GM18868 (cell line): ENCODE measurements at regions not wholly inside any gene's neighbourhood (a gene's known extent, or its start where the extent isn't known, plus 50 kb on each side); places are given as distances from the start of the nearest gene placed in this dataset.
"Not testable (repeated sequence)": the region's sequence is repeated elsewhere in the genome, so short reads cannot be mapped to it uniquely, and the experiment has no call there.

ENCODE experiments used
- ATAC-seq: cut with Tn5 transposase; IDR thresholded peaks from one replicate; pipeline ENCODE4 v1.9.1; 2021; ENCODE audit warnings: mild to moderate bottlenecking, moderate library complexity; ENCODE audit not compliant: unreplicated experiment

DNA sequence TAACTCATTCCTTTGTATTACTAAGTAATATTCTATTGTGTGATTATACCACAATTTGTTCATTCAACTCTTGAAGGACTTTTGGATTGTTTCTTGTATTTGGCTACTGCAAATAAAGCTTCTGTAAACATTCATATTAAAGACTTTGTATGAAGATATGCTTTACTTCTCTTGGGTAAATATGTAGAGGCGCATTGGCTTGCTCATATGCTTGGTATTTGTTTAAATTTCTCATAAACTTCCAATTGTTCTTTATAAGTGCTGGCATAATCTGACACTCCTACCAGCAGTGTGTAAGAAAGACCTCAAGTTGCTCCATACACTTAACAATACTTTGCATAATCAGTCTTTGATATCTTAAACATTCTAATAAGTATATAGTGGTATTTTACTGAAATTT lies 792.8 kb upstream of the LRRTM1 start:
- no peak for ATAC-seq

DNA sequence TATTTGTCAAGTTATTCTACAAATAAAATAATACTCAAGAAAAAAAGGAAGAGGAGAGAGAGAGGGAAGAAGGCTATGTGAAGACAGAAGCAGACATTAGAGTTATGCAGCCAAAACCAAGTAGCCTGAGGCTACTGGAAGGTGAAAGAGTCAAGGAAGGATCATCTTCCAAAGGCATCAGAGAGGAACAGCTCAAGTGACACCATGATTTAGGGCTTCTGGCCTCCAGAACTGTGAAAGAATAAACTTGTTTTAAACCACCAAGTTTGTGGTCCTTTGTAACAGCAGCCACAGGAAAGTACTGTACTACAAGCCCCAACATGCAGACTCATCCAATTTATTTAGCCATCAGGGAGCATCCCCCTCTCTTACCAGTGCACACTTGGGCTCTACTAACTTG lies 788.5 kb upstream of the LRRTM1 start:
- ATAC-seq, result no peak

DNA sequence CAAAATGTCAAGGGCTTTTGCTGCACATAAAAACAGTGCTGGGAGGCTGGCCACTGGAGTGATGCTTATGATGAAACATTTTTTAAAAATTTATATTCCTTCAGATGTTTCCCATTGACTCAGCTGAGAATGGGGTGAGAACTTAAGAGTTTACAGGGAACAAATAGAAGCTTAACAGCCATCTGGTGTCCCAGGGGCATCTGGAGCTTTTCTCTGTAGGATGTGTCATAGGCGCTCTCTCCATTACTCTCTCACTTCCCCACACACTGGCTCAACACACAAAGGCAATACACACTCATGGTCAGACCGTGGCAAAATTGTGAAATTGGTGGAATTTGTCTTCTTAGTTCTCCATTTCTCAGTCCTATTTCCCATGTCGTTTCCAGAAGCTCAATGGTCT lies 783.1 kb upstream of the LRRTM1 start:
- ATAC-seq, result no peak

DNA sequence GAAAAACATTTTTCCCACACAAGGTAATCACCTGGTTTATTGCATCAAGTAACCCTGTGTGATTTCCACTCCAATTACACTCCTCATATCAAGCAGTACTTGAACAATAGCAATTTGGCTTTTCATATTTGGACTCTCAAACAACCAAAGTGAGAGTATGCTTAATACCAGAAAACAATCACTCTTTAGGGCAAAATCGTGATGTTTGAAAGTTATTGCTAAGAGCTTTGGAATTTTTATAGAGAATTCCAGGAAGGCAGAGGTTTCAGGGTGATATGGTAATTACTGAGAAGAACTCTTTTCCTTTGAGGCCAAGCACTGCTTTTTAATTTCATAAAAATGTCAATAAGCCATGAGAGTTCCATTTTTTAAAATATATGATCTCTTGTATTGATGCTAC lies 779.5 kb upstream of the LRRTM1 start:
- ATAC-seq, result no peak

DNA sequence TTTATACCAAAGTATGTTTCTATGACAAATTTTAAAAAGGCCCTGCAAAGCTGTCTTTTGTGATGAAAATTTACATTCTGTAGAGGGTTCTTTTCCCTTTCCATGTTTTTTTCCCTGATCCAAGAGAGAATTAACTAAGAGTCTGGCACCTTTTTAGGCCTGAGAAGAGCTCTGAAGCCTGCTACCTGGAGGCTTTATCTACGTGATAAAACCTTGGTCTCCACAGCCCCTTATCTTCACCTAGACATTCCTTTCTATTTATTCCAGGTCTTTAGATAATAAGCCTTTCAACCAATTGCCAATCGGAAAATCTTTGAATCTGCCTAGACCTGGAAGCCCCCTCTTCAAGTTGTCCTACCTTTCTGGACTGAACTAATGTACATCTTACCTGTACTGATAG lies 774.1 kb upstream of the LRRTM1 start:
- ATAC-seq, result no peak

DNA sequence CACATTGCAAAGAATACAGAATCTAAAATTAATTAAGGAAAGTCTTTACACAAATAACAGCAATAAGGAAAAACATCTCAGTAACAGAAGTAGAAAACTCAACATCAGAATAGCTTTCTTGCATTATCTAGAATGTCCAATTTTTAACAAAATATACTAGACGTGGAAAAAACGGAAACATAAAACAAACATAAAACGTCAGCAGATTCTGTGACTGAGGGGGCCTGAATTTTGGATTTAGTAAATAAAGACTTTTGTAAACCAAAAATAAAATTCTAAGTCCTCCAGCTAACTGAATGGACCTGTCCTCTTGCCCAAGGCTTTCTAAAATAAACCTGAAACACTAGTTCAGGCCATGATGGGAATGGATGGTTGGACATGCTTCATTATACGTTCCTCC lies 773.5 kb upstream of the LRRTM1 start:
- no peak for ATAC-seq

DNA sequence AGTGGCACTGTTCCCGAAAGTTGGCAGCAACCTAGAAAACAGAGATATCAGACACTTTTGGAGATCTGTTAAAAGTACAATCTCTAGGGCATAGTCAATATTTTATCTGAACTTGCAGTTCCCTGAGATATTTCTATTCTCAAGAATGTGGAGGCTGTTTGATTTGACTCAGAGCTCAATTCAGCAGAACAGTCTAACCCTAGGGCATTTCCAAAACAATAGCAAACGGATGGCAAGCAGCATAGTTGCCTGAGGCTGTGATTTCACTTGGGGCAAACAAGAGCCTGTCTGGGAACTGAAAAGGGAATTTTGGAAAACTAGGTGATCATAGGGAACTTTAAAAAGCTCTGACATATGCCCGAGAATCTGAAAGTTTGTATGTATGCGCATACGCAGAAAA lies 772.8 kb upstream of the LRRTM1 start:
- no peak for ATAC-seq

DNA sequence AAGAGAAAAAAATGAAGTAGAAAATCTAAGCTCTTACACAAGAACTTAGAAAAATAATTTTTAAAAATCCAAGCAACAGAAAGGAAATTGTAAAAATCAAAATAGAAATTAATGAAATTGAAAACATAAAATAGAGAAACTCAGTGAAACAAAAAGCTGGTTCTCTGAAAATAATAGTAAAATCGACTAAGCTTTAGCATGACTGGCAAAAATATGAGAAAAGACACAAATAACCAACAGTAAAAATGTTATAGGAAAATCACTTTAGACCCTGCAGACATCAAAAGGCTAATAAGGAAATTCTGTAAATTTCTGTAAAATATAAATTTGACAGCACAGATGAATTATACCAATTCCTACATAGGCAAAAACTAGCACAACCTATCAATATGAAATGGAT lies 768.9 kb upstream of the LRRTM1 start:
- ATAC-seq, result no peak

DNA sequence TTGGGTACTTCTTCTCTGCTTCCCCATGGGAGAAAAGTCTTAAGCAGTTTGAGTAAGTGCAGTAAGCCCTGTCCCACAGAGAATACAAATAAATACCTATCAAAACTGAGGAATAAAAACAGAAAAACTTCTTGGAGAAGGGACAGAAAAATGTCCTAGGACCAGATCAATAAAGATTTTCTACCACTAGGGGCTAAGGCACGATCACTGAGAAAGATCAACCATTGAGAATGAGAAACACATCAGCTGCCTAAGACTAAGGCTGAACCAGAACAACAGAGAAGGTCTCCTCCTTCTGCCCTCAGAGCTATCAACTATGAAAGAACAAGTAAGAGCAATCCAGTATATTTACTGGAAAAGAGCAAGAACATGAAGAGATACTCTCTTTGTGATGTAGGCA lies 763.6 kb upstream of the LRRTM1 start:
- ATAC-seq, result no peak

DNA sequence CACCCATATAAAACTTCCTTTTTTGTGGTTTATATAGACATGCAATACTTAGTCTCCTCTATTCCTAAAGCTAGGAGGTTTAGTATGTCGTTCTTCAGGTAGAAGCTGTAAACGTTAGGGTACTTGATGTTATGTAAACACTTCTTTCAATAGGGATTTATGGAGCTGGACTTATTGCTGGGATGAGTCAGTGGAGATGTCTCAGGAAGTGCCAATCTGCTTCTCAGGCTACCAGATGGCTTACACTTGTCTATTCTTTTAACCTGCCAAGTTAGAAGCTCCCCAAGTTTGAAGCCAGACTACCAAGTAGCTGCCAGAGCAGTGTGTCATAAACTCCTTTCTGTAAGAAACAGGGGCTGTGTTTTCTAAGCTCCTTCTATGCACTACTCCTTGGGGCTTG lies 756.5 kb upstream of the LRRTM1 start:
- ATAC-seq, result no peak

DNA sequence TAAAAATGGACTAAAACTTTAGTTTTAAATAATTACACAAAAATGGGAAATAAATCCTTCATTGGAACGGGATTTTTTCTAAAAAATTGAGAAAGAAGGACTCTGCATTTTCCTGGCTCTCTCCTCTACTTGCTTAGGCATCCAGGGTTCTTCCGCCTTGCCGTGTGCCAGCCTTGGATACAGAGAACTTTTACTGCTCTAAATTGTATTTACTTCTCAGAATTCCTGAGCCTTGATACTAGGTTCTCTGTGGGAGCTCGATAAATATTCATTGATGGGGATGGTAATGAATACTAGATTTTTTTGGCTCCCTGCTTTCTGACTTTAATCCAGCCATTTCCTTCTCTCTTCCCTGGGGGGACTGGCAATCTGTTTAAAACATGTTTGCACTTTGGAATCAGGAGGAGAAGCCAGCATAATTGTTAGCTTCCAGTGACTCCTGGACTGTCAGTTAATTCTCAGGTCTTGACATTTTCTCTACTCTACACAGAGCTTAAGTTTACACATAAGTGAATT lies 746.1 kb upstream of the LRRTM1 start:
- no peak for ATAC-seq

DNA sequence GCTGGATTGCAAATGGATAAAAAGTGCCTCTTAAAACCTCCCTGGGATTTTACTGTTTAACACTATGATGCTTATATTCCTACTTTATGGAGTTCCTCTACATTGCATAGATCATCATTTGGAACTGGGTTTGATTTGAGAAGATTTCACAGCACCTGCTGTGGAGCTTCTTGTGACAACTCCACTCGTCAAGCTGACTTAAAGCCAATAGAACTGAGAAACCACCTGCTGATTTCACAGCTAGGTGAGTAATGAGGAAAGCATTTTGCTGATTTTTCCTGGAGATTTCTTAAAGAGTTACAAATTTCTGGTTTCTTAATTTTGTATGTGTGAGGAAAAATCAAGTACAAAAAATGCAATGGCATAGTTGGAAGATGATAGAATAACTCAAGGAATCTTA lies 739.1 kb upstream of the LRRTM1 start:
- ATAC-seq, result no peak

DNA sequence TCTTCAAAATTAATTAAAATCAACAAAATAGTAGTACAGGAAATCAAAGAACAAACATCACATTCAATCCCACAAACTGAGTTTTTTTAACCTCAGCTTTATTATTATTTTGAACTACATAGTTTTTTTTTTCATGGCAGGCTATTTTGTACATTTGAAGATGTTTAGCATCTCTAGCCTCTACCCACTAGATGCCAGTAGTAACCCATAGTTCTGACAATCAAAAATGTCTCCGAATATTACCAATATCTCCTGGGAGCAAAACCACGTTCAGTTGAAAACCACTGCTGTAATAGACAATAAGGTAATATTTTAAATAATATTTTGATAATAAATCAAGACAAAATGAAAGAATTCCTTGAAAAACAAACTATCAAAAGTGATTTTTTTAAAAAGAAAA lies 702.6 kb upstream of the LRRTM1 start:
- no peak for ATAC-seq

DNA sequence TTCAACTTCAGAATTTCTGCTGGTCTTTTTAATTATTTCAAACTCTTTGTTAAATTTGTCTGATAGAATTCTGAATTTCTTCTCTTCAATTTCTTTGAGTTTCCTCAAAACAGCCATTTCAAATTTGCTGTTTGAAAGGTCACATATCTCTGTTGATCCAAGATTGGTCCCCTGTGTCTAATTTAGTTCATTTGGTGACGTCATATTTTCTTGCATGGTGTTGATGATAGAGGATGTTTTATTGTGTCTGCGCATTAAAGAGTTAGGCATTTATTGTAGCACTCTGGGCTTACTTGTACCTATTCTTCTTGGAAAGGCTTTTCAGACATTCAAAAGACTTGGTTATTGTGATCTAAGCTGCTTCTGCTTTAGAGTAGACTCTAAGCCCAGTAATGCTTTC lies 698.4 kb upstream of the LRRTM1 start:
- no peak for ATAC-seq

DNA sequence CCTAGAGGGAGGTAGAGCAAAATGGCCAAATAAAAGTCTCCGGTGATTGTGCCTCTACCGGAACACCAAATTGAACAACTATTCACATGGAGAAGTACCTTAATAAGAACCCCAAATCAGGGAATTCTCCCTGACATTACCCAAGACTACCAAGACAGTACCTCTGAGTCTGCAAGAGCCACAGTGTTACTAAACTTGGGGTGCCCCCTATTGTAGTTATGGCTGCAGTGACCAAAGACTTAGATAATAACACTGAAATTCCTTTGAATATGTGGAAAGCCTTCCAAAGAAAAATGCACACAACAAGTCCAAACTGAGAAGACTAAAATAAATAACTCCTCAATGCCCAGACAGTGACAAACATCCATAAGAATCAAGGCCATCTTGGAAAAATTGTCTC lies 682.9 kb upstream of the LRRTM1 start:
- no peak for ATAC-seq

DNA sequence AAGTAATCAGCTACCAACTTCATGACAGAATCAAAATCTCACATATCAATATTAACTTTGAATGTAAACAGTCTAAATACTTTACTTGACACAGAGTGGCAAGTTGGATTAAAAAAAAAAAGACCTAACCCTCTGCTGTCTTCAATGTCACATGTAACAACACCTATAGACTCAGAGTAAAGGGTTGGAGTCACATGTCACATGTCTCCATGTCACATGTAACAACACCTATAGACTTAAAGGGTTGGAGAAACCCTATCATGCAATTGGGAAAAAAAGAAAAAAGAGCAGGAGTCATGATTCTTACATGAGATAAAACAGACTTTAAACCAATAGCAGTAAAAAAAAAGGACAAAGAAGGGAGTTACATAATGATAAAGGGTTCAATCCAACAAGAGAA lies 665.3 kb upstream of the LRRTM1 start:
- no peak for ATAC-seq

DNA sequence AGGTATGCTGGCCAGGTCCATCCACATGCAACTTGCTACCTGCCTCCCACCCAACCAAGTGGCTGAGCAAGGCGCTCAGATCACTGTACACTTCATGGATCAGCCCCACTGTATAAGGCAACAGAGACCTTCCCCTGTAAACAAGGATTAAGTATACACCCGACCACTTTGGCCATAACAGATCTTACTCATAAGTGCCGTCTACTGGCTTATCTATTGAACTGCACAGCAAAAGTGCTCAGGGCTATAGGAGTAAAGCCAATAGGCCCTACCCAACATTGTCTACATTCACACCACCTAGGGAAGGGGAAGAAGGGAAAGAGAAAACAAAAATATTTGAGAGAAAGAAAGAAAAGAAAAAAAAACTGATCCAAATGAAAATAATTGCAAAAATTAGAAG lies 663.9 kb upstream of the LRRTM1 start:
- no peak for ATAC-seq

DNA sequence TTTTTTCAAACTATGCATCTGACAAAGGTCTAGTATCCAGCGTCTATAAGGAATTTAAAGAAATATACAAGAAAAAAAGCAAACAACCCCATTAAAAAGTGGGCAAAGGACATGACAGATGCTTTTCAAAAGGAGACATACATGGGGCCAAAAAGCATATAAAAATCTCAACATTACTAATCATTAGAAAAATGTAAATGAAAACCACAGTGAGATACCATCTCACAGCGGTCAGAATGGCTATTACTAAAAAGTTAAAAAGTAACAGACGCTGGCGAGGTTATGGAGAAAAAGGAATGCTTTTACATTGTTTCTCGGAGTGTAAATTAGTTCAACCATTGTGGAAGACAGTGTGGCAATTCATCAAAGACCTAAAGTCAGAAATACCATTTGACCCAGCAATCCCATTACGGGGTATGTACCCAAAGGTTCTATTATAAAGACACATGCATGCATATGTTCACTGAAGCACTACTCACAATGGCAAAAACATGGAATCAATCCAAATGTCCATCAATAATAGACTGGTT lies 643.1 kb upstream of the LRRTM1 start:
- no peak for ATAC-seq

DNA sequence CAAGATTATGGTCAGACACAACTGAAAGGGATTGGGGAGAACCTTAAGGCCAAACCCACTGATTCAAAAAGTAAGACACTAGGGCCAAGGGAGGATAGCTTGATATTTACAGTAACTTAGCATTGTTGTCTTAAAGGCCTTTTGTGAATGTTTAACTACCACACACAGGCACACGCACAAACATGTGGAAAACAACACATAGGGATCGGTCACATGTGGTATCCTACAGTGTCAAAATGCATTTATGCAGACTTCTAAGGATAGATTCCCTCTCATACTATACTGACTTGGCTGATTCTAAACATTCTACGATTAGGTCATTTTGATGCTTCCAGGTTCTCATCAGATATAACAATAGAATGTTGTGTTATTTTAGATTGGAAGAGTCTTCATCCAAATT lies 638.9 kb upstream of the LRRTM1 start:
- no peak for ATAC-seq

DNA sequence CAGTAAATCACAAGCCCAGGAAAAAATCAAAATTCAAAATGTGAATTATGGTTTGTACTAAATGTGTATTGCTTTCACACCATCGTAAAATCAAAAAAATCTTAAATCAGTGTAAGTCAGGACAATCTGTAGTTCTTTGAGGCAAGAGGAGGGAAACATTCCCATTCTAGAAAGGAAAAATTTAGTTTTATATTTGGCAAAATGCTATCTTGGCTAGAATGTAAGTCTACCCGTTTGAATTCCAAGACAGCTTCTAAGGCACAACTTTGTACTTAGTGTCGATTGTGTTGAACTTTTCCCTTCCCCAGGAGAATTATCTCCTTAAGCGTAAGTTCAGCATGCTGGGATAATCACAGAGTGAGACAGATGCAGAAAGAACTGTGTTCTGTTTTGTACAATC lies 638.2 kb upstream of the LRRTM1 start:
- ATAC-seq, result no peak

DNA sequence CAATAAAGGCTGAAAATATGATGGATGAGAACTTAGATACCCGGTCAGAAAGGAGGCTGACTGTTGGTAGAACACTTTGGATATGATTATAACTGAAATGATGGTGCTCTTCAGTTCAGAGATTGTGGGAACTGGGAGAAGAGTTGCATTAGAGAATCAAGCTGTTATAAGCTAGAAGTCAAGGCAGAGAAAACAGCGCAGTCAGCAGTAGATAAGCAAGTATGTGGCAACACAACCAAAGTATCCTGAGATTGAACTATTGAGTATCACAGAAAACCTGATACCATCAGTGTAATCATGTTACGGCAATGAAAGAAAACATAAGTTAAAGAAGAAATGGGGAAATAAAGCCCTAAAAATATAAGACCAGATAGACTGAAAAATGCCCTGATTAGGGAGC lies 633.9 kb upstream of the LRRTM1 start:
- ATAC-seq, result no peak

DNA sequence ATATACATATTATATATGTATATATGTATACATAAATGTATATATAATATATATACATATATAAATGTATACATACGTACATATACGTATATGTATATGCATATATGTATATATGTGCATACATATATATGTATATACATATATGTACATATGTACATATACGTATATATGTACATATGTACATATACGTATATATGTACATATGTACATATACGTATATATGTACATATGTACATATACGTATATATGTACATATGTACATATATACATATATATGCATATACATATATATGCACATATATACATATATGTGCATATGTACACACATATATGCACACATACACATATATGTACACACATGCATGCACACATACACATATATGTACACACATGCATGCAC lies 627.3 kb upstream of the LRRTM1 start:
- ATAC-seq, result not testable (repeated sequence)

DNA sequence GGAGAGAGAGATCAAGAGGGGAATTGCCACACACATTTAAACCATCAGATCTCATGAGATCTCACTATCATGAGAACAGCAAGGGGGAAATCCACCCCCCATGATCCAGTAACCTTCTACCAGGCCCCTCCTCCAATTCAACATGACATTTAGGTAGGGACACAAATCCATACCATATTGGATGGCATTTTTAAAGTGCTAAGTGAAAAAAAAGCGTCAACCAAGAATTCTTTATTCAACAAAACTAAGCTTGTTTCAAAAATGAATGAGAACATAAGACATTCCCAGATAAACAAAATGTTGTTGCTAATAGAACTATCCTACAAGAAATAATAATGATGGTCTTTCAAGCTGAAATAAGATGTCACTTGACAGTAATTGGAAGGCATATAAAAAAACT lies 626.2 kb upstream of the LRRTM1 start:
- ATAC-seq, result no peak

DNA sequence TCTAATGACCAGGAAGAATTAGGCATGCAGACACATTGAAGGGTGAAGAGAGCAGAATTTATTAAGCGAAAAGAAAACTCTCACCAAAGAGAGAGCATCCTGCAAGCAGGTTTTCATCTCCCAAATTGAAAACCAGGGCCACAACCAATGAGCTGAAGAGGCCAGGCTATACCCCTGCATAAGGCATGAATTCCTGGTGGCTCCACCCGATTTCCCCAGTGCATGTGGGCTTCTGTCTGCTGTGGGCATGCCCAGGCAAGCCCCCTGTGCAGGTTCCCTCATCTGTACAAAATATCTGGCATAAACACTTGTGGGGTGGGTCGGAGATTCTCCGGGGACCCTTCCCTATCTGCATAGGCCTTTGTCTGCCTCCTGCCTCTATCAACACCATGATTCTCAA lies 621.6 kb upstream of the LRRTM1 start:
- no peak for ATAC-seq
